Neural progenitor cell (in vitro differentiated cells): ENCODE measurements at regions not wholly inside any gene's neighbourhood (a gene's known extent, or its start where the extent isn't known, plus 50 kb on each side); places are given as distances from the start of the nearest gene placed in this dataset.

ENCODE experiments used
- EZH2 ChIP-seq: fragments of 200-600 bp; sonication (generic); IDR thresholded peaks from 2 replicates; pipeline ENCODE4 v1.6.1; 2017; ENCODE audit warnings: antibody characterized with exemption, mild to moderate bottlenecking, moderate library complexity
- TF ChIP-seq, protein P1 (sequence below): fragments of 200-600 bp; sonication (generic); IDR thresholded peaks from 2 replicates; pipeline ENCODE4 v1.5.1; 2017; ENCODE audit warnings: antibody characterized with exemption, mild to moderate bottlenecking

DNA sequence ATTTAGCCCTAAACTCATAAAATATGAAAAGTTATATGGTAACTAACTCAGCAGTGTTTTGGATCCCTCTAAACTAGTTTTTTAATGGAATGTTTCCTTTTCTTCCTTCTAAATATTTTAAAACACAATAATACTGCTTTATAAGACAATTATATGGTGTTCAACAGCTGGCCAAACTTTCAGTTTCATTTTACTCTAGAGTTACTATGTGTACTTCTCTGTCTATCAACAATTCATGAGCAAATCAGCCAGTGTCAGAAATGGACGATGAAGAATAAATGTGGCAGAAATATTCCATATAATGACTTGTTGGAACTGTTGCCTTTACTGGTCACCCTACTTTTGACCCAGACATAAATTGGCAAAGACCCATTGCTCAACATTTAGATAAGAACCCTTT, 64.8 kb upstream of the CXXC4 start:
- TF ChIP-seq, protein P1, sequence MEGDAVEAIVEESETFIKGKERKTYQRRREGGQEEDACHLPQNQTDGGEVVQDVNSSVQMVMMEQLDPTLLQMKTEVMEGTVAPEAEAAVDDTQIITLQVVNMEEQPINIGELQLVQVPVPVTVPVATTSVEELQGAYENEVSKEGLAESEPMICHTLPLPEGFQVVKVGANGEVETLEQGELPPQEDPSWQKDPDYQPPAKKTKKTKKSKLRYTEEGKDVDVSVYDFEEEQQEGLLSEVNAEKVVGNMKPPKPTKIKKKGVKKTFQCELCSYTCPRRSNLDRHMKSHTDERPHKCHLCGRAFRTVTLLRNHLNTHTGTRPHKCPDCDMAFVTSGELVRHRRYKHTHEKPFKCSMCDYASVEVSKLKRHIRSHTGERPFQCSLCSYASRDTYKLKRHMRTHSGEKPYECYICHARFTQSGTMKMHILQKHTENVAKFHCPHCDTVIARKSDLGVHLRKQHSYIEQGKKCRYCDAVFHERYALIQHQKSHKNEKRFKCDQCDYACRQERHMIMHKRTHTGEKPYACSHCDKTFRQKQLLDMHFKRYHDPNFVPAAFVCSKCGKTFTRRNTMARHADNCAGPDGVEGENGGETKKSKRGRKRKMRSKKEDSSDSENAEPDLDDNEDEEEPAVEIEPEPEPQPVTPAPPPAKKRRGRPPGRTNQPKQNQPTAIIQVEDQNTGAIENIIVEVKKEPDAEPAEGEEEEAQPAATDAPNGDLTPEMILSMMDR = no peak
- TF ChIP-seq EZH2 = no peak
